IMR-90 (cell line): ENCODE measurements at regions not wholly inside any gene's neighbourhood (a gene's known extent, or its start where the extent isn't known, plus 50 kb on each side); places are given as distances from the start of the nearest gene placed in this dataset.

Experiments used
- ATAC-seq: fragments of 200-7000 bp; cut with Tn5 transposase; 2 replicates; pipeline ENCODE4 v1.9.1; 2020; ENCODE audit warnings: low read depth, mild to moderate bottlenecking, moderate library complexity
- BruUV-seq: library from RNA; stranded (reverse); fragments of 400-500 nt; replicated peaks from 2 replicates; lab custom pipeline; 2021; lab: Mats Ljungman, UMichigan
- CTCF ChIA-PET: fragments of 300-600 bp; formaldehyde crosslinking; extraction: SDS; loops from one replicate; lab custom pipeline; 2021; ENCODE audit warnings: antibody characterized with exemption; lab: Yijun Ruan, JAX
- POLR2A ChIA-PET: fragments of 300-600 bp; sonication (Branson Sonifier 250); formaldehyde crosslinking; loops from one replicate; lab custom pipeline; 2022; ENCODE audit warnings: antibody characterized with exemption; ENCODE audit not compliant: unreplicated experiment; lab: Charles Lee
- DNase-seq: peaks from one replicate; pipeline ENCODE4 v3.0.0; 2013
- H2AFZ ChIP-seq: replicated peaks from 2 replicates; pipeline ENCODE3; 2013; ENCODE audit warnings: low read length, mild to moderate bottlenecking; ENCODE audit not compliant: poor library complexity
- H2AK5ac ChIP-seq: 2 replicates; pipeline ENCODE4 v1.6.1; 2013; ENCODE audit warnings: low read depth, low read length, inconsistent platforms
- H2AK9ac ChIP-seq: replicated peaks from 2 replicates; pipeline ENCODE3; 2013; ENCODE audit warnings: mild to moderate bottlenecking, low read depth, low read length, moderate library complexity; ENCODE audit not compliant: poor library complexity
- H2BK120ac ChIP-seq: 2 replicates; pipeline ENCODE4 v1.6.1; 2013; ENCODE audit warnings: low read depth, low read length, inconsistent platforms
- H2BK15ac ChIP-seq: 3 replicates; pipeline ENCODE4 v1.6.1; 2013; ENCODE audit warnings: low read depth, low read length, inconsistent platforms
- H2BK20ac ChIP-seq: 2 replicates; pipeline ENCODE4 v1.6.1; 2013; ENCODE audit warnings: low read depth, mild to moderate bottlenecking, inconsistent platforms, low read length, moderate library complexity
- H2BK5ac ChIP-seq: 2 replicates; pipeline ENCODE4 v1.6.1; 2013; ENCODE audit warnings: mild to moderate bottlenecking, low read depth, low read length, inconsistent platforms; ENCODE audit not compliant: poor library complexity, severe bottlenecking
- H3K14ac ChIP-seq: replicated peaks from 2 replicates; pipeline ENCODE4 v1.6.1; 2013; ENCODE audit warnings: low read depth, low read length, inconsistent platforms
- H3K18ac ChIP-seq: 2 replicates; pipeline ENCODE4 v1.6.1; 2013; ENCODE audit warnings: low read depth, low read length, control low read depth
- H3K23ac ChIP-seq: 2 replicates; pipeline ENCODE4 v1.6.1; 2013; ENCODE audit warnings: low read depth, low read length, inconsistent platforms
- H3K27ac ChIP-seq: 2 replicates; pipeline ENCODE4 v1.5.1; 2013; ENCODE audit warnings: mild to moderate bottlenecking, control low read depth, low read length; ENCODE audit not compliant: insufficient read depth
- H3K27me3 ChIP-seq: 2 replicates; pipeline ENCODE4 v1.6.1; 2013; ENCODE audit warnings: low read length; ENCODE audit not compliant: control insufficient read depth, insufficient read depth
- H3K36me3 ChIP-seq: 2 replicates; pipeline ENCODE4 v1.6.1; 2013; ENCODE audit warnings: low read length, mixed read lengths; ENCODE audit not compliant: control insufficient read depth, insufficient read depth
- H3K4ac ChIP-seq: 2 replicates; pipeline ENCODE4 v1.6.1; 2013; ENCODE audit warnings: low read depth, low read length, inconsistent platforms
- H3K4me1 ChIP-seq: 2 replicates; pipeline ENCODE4 v1.6.1; 2013; ENCODE audit warnings: low read length, mixed read lengths; ENCODE audit not compliant: control insufficient read depth, insufficient read depth
- H3K4me2 ChIP-seq: 2 replicates; pipeline ENCODE4 v1.6.1; 2013; ENCODE audit warnings: low read depth, mild to moderate bottlenecking, control low read depth, low read length, moderate library complexity
- H3K4me3 ChIP-seq: 2 replicates; pipeline ENCODE4 v1.5.1; 2013; ENCODE audit warnings: low read depth, mild to moderate bottlenecking, control low read depth, low read length, moderate library complexity; ENCODE audit not compliant: insufficient read depth
- H3K56ac ChIP-seq: 2 replicates; pipeline ENCODE4 v1.6.1; 2013; ENCODE audit warnings: low read length, inconsistent platforms; ENCODE audit not compliant: insufficient read depth; ENCODE audit errors: extremely low read depth
- H3K79me1 ChIP-seq, 2 experiments: 2 replicates each; pipeline ENCODE4 v1.6.1; 2013; ENCODE audit warnings: low read length in 2 of 2, inconsistent platforms in 1 of 2, low read depth in 1 of 2
- H3K9ac ChIP-seq: 2 replicates; pipeline ENCODE4 v1.6.1; 2013; ENCODE audit warnings: low read depth, low read length, control low read depth
- H3K9me1 ChIP-seq: 2 replicates; pipeline ENCODE4 v1.6.1; 2013; ENCODE audit warnings: low read length, inconsistent platforms; ENCODE audit not compliant: insufficient read depth
- H3K9me3 ChIP-seq: 2 replicates; pipeline ENCODE4 v1.6.1; 2013; ENCODE audit warnings: low read length; ENCODE audit not compliant: control insufficient read depth, insufficient read depth
- H4K20me1 ChIP-seq: 2 replicates; pipeline ENCODE4 v1.6.1; 2013; ENCODE audit warnings: low read length, inconsistent platforms; ENCODE audit not compliant: insufficient read depth
- H4K5ac ChIP-seq: 2 replicates; pipeline ENCODE4 v1.6.1; 2013; ENCODE audit warnings: mild to moderate bottlenecking, low read depth, low read length, control low read depth
- H4K8ac ChIP-seq, 2 experiments: 2 replicates each; pipeline ENCODE4 v1.6.1; 2013; ENCODE audit warnings: low read depth in 2 of 2, low read length in 2 of 2, control low read depth in 1 of 2, inconsistent platforms in 1 of 2
- H4K91ac ChIP-seq: 2 replicates; pipeline ENCODE4 v1.6.1; 2013; ENCODE audit warnings: low read depth, low read length, inconsistent platforms; ENCODE audit not compliant: insufficient read depth
- BHLHE40 ChIP-seq: fragments of 150-350 bp; IDR thresholded peaks from 2 replicates; pipeline ENCODE4 v1.6.1; 2016; ENCODE audit warnings: mild to moderate bottlenecking, low read depth, low read length
- CEBPB ChIP-seq: IDR thresholded peaks from 2 replicates; pipeline ENCODE4 v1.6.1; 2012; ENCODE audit warnings: low read depth, low read length, improper control_type of control experiment
- CHD1 ChIP-seq: IDR thresholded peaks from 2 replicates; pipeline ENCODE4 v1.6.1; 2012; ENCODE audit warnings: low read depth, low read length, improper control_type of control experiment
- FOS ChIP-seq: fragments of 150-350 bp; IDR thresholded peaks from 2 replicates; pipeline ENCODE4 v1.6.1; 2016; ENCODE audit warnings: low read depth, low read length
- MAFK ChIP-seq: IDR thresholded peaks from 2 replicates; pipeline ENCODE4 v1.6.1; 2012; ENCODE audit warnings: low read depth, low read length, improper control_type of control experiment
- MAZ ChIP-seq: IDR thresholded peaks from 2 replicates; pipeline ENCODE4 v1.6.1; 2012; ENCODE audit warnings: low read depth, mild to moderate bottlenecking, low read length, improper control_type of control experiment, moderate library complexity, borderline replicate concordance
- MXI1 ChIP-seq: IDR thresholded peaks from 2 replicates; pipeline ENCODE4 v1.6.1; 2012; ENCODE audit warnings: low read depth, mild to moderate bottlenecking, low read length, moderate library complexity, borderline replicate concordance
- NFE2L2 ChIP-seq: fragments of 150-350 bp; IDR thresholded peaks from 2 replicates; pipeline ENCODE4 v1.6.1; 2016; ENCODE audit warnings: low read depth, mild to moderate bottlenecking, low read length
- POLR2A ChIP-seq: IDR thresholded peaks from 2 replicates; pipeline ENCODE4 v1.6.1; 2012; ENCODE audit warnings: mild to moderate bottlenecking, low read depth, low read length
- RCOR1 ChIP-seq: IDR thresholded peaks from 2 replicates; pipeline ENCODE4 v1.6.1; 2012; ENCODE audit warnings: mild to moderate bottlenecking, low read length, improper control_type of control experiment; ENCODE audit not compliant: insufficient replicate concordance
- SMC3 ChIP-seq: fragments of 150-350 bp; IDR thresholded peaks from 2 replicates; pipeline ENCODE4 v1.6.1; 2016; ENCODE audit warnings: low read depth, mild to moderate bottlenecking, antibody characterized with exemption, low read length, moderate library complexity
- WGBS, 2 experiments: methylation state at CpG; one replicate each; pipeline versions ENCODE4 v1.1.5 to v1.1.7; 2013; ENCODE audit warnings: missing lambda C conversion rate in 2 of 2; ENCODE audit not compliant: insufficient read length in 1 of 2; ENCODE audit errors: extremely low coverage in 2 of 2; 5-methylcytosine and 5-hydroxymethylcytosine counted together
- dilution Hi-C: fragments of 300-500 bp; cut with HindIII; formaldehyde crosslinking; loops from one replicate; pipeline ENCODE4 v1.14.3; 2018; ENCODE audit warnings: low sequenced_read_pairs; ENCODE audit not compliant: unreplicated experiment
- in situ Hi-C: fragments of 300-500 bp; cut with MboI; formaldehyde crosslinking; loops from 3 replicates; pipeline ENCODE4 v1.14.3; 2019; ENCODE audit warnings: low sequenced_read_pairs, inconsistent platforms, mixed read lengths
- intact Hi-C: fragments of 100-400 bp; cut with micrococcal nuclease; formaldehyde crosslinking; loops from 2 replicates; pipeline ENCODE4 v1.10.0; 2022
- TF ChIP-seq, protein P1 (sequence below): fragments of 150-350 bp; IDR thresholded peaks from 2 replicates; pipeline ENCODE4 v1.6.1; 2016; ENCODE audit warnings: low read depth, mild to moderate bottlenecking, low read length, moderate library complexity, borderline replicate concordance
- TF ChIP-seq, protein P2 (sequence below): fragments of 150-350 bp; IDR thresholded peaks from 2 replicates; pipeline ENCODE4 v1.6.1; 2017; ENCODE audit warnings: mild to moderate bottlenecking, antibody characterized with exemption, low read length, low read depth
- TF ChIP-seq, protein P3 (sequence below): conservative IDR thresholded peaks from 2 replicates; pipeline ENCODE4 v1.5.1; 2012; ENCODE audit warnings: mild to moderate bottlenecking, low read depth, low read length, improper control_type of control experiment

DNA sequence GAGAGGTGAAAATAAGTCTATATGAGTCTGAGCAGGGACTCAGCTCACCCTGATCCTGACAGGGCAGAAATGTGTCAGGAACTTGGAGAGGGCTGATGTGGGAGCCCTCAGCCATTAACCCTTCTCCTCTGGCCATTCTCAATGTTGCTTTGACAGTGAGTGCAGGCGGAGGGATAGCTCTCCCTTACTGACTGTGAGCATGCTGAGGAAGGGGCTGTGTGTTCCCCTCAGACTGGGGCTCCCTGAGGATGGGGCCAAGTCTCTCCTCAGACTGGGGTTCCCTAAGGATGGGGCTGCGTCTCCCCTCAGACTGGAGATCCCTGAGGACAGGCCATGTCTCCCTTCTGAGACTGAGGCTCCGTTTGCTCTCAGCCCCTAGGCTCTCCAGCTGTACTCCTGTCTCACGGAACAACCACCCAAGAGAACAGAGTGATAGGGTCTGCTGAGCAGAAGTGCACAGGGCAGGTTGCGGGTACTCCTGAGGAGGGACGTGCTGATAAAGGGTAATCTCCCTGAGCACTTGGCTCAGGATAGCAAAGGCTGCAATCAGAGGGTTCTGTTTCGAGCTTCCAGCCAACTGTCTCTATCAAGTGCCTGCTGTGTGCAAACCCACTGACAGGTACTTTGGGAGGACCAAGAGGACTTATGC lies 141.0 kb downstream of the MRPL14 start:
- no peak overlapping the region for H3K4me3 ChIP-seq
- peak overlapping the region; percentile 36; the same call in 1 of the 3 replicates for H2BK15ac ChIP-seq
- H3K4ac ChIP-seq: no peak overlapping the region
- no peak overlapping the region for H2AFZ ChIP-seq
- H3K36me3 ChIP-seq: no peaks in the 10 kb centered on the region
- H2AK5ac ChIP-seq: peak overlapping the region; percentile 59
- BruUV-seq: no TSS peak
- no peak overlapping the region for H3K9ac ChIP-seq
- peaks cover 14% of the 10 kb centered on the region for H3K4me1 ChIP-seq
- TF ChIP-seq CHD1 (no peak), SMC3 (no peak), POLR2A (no peak), MXI1 (no peak), NFE2L2 (no peak), CEBPB (no peak), MAFK (no peak), BHLHE40 (no peak), FOS (no peak), RCOR1 (no peak), MAZ (no peak)
- TF ChIP-seq, protein P1, sequence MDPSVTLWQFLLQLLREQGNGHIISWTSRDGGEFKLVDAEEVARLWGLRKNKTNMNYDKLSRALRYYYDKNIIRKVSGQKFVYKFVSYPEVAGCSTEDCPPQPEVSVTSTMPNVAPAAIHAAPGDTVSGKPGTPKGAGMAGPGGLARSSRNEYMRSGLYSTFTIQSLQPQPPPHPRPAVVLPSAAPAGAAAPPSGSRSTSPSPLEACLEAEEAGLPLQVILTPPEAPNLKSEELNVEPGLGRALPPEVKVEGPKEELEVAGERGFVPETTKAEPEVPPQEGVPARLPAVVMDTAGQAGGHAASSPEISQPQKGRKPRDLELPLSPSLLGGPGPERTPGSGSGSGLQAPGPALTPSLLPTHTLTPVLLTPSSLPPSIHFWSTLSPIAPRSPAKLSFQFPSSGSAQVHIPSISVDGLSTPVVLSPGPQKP: no peak
- TF ChIP-seq, protein P2, sequence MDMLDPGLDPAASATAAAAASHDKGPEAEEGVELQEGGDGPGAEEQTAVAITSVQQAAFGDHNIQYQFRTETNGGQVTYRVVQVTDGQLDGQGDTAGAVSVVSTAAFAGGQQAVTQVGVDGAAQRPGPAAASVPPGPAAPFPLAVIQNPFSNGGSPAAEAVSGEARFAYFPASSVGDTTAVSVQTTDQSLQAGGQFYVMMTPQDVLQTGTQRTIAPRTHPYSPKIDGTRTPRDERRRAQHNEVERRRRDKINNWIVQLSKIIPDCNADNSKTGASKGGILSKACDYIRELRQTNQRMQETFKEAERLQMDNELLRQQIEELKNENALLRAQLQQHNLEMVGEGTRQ: no peak
- TF ChIP-seq, protein P3, sequence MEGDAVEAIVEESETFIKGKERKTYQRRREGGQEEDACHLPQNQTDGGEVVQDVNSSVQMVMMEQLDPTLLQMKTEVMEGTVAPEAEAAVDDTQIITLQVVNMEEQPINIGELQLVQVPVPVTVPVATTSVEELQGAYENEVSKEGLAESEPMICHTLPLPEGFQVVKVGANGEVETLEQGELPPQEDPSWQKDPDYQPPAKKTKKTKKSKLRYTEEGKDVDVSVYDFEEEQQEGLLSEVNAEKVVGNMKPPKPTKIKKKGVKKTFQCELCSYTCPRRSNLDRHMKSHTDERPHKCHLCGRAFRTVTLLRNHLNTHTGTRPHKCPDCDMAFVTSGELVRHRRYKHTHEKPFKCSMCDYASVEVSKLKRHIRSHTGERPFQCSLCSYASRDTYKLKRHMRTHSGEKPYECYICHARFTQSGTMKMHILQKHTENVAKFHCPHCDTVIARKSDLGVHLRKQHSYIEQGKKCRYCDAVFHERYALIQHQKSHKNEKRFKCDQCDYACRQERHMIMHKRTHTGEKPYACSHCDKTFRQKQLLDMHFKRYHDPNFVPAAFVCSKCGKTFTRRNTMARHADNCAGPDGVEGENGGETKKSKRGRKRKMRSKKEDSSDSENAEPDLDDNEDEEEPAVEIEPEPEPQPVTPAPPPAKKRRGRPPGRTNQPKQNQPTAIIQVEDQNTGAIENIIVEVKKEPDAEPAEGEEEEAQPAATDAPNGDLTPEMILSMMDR: no peak
- no peaks in the 10 kb centered on the region for H3K79me1 ChIP-seq
- no peak overlapping the region; the same call in 1 of the 2 replicates for H2BK120ac ChIP-seq
- CTCF ChIA-PET: no interaction called here
- peaks cover 6% of the 10 kb centered on the region for H3K9me1 ChIP-seq
- H3K27me3 ChIP-seq: peaks cover 9% of the 10 kb centered on the region
- intact Hi-C loops (no loop called here), dilution Hi-C loops (no loop called here), in situ Hi-C loops (no loop called here)
- H3K4me2 ChIP-seq: no peak overlapping the region
- no peaks in the 10 kb centered on the region for H3K9me3 ChIP-seq
- no peak overlapping the region for H4K8ac ChIP-seq
- peak overlapping the region; percentile 29 for H2AK9ac ChIP-seq
- H3K18ac ChIP-seq: no peak overlapping the region
- H3K27ac ChIP-seq: no peak overlapping the region
- ATAC-seq (no peak), DNase-seq (no peak)
- H4K20me1 ChIP-seq: no peaks in the 10 kb centered on the region
- POLR2A ChIA-PET: no interaction called here
- H3K56ac ChIP-seq: no peak overlapping the region
- H4K91ac ChIP-seq: peak overlapping the region; percentile 32; the same call in 1 of the 2 replicates
- H3K23ac ChIP-seq: no peak overlapping the region
- no peak overlapping the region for H4K5ac ChIP-seq
- no peak overlapping the region for H2BK20ac ChIP-seq
- no peak overlapping the region for H3K14ac ChIP-seq
- 71% methylated on average over 1 of the region's 7 CpGs; no CpG with 5 or more reads in 1 of the 2 experiments for WGBS, 2 experiments
- H2BK5ac ChIP-seq: no peak overlapping the region
